Stimulated activated naive CD8-positive, alpha-beta T cell treated with anti-CD3 and anti-CD28 coated beads, Interleukin-15, amount 100 ng/mL, for 72 hours (primary cell): ENCODE measurements at regions not wholly inside any gene's neighbourhood (a gene's known extent, or its start where the extent isn't known, plus 50 kb on each side); places are given as distances from the start of the nearest gene placed in this dataset.

Experiments
- ATAC-seq: fragments of 150-1000 bp; cut with Tn5 transposase; 2 replicates; pipeline ENCODE4 v1.10.0; 2021; ENCODE audit warnings: mild to moderate bottlenecking, moderate library complexity
- DNase-seq, 2 donors: peaks; one replicate each; pipeline ENCODE4 v3.0.0; 2021 to 2022
- H3K27ac Mint-ChIP-seq, 2 donors: one replicate each; pipeline ENCODE4 v1.8.0; 2022; ENCODE audit warnings: mild to moderate bottlenecking in 2 of 2, mixed read lengths in 2 of 2, moderate library complexity in 2 of 2
- H3K27me3 Mint-ChIP-seq: one replicate; pipeline ENCODE4 v1.8.0; 2022; ENCODE audit warnings: mixed read lengths
- H3K4me1 Mint-ChIP-seq: one replicate; pipeline ENCODE4 v1.8.0; 2022; ENCODE audit warnings: mild to moderate bottlenecking, mixed read lengths
- H3K4me3 Mint-ChIP-seq, 2 donors: one replicate each; pipeline ENCODE4 v1.8.0; 2022; ENCODE audit warnings: mild to moderate bottlenecking in 2 of 2, mixed read lengths in 2 of 2, moderate library complexity in 1 of 2
- H3K9me3 Mint-ChIP-seq, 2 donors: one replicate each; pipeline ENCODE4 v1.8.0; 2022; ENCODE audit warnings: mixed read lengths in 2 of 2

DNA sequence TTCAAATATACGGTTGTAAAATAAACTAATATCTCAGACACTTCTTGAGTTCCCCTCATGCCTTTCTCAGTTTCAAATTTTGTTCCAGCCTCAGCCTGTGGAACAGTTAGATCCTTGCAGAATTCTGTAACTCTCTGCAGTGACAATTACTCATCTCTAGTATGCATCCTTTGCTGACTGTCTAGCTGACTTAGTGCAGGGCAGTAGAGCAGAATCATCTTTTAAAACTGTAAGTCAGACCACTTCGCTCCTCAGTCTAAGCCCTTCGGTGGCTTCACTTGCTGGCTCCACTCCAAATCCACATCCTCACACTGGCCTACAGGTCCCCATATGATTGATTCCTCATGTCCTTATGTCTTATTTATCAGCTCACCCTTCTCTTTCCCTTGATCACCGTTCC, 164.1 kb upstream of the ZSWIM2 start:
- Mint-ChIP-seq H3K4me3 (no peak overlapping the region), H3K27ac (no peak overlapping the region), H3K9me3 (no peaks in the 10 kb centered on the region), H3K27me3 (no peaks in the 10 kb centered on the region), H3K4me1 (no peaks in the 10 kb centered on the region)
- no peak for ATAC-seq
- no peak for DNase-seq

DNA sequence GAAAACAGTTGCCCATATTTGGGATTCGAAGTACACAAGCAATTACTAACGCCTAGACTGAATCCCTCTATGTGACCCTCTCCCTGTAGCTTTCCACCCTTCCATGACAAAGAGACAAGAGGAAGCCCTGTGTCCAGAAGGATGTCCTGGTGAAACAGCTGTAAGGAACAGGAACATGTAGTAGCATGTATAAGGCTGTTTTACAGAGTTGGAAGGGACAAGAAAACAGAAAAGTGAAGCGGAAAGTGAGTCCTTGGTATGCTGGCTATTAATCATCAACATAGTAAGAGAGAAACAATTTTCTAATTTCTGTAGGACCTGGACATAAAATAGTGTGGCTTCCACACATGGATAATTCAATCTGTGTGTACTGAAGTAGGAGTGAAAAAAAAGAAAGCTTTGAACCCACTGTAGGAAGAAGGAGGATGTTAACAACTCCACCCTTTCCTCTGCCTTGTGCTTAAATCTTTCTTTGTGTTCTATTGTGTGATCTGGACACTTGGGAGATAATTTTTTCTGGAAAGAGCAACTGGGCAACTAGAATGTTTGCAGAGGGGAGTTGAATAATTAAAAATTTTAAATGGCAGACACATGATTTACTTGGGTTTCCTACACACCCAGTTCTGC, 162.3 kb upstream of the ZSWIM2 start:
- ATAC-seq (no peak), DNase-seq (no peak)
- no peaks in the 10 kb centered on the region for H3K27me3 Mint-ChIP-seq
- no peaks in the 10 kb centered on the region for H3K9me3 Mint-ChIP-seq
- H3K4me1 Mint-ChIP-seq, result no peaks in the 10 kb centered on the region
- H3K27ac Mint-ChIP-seq, result no peak overlapping the region
- H3K4me3 Mint-ChIP-seq, result no peak overlapping the region

DNA sequence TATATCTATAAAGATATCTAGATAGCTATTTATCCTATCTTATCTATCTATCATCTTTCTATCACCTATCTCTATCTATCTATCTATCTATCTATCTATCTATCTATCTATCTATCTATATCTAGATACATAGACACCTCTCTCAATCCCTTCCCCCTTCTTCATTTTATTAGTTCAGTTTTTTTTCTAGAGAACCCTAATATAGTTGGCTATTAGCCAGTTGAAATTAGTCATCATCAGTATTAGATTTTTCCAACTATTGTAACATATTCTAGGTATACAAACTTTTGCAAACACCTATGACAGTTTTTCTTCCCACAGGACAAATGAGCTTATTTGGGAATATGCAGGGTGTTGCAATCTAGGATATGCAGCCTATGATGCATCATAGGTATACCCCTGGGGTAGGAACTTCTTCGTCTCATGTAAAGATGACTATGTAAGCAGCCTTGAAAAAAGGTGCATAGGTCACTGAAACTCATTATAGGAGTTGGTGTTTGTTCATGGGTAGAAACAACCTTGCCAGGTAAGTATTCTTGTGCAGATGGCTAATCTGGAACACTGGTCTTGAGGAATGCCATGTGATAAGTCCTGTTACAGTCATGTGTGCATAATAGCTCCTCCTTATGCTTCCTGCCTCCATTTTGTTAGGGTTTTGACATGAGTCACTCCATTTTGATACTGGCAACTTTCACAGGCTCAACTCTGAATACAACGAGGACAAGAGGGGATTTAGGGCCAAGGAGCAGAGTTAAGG, 160.7 kb upstream of the ZSWIM2 start:
- H3K9me3 Mint-ChIP-seq, result no peaks in the 10 kb centered on the region
- H3K27me3 Mint-ChIP-seq, result no peaks in the 10 kb centered on the region
- H3K4me3 Mint-ChIP-seq, result no peak overlapping the region
- DNase-seq (no peak), ATAC-seq (no peak)
- no peak overlapping the region for H3K27ac Mint-ChIP-seq
- H3K4me1 Mint-ChIP-seq, result no peaks in the 10 kb centered on the region

DNA sequence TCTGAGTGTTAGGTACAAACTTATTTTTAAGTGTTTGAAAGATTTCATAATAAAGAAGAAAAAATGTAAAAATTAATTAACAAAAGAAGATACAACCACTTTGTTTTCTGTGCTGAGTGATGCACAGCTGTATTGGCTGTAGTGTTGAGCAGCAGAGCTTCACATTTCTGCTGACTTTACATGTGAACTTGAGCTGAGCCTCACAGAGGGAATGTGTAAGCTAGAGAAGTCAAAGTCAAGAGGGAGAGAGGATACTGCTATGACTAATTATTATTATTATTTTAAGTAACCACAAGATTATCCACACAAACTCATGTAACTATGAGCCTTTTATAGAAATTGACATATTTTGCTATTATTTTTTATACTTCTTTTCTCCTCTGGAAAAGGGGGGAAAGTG, 159.1 kb upstream of the ZSWIM2 start:
- H3K27me3 Mint-ChIP-seq, result no peaks in the 10 kb centered on the region
- no peak overlapping the region for H3K4me3 Mint-ChIP-seq
- no peak for ATAC-seq
- no peaks in the 10 kb centered on the region for H3K4me1 Mint-ChIP-seq
- H3K9me3 Mint-ChIP-seq, result no peaks in the 10 kb centered on the region
- H3K27ac Mint-ChIP-seq, result no peak overlapping the region
- no peak for DNase-seq

DNA sequence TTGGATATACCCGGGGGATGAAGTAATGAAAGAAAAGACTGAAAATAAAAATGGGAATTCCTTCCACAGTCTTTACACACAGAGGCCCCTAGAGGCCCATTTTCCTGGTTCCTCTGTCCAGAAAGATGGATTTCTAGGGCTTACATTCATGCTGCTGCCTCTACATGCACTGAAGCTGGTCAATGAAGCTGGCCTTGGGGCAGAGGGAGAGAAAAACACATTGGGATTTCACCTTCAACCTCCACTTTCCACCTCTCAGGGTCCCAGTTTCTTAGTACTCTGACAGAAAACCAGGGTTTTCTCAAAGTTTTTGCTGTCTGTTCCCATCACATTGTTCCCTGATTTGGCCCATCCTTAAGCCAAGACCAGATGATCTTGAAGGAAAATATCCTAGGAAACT, 154.6 kb upstream of the ZSWIM2 start:
- Mint-ChIP-seq H3K27ac (no peak overlapping the region), H3K4me3 (no peak overlapping the region), H3K27me3 (no peaks in the 10 kb centered on the region), H3K4me1 (no peaks in the 10 kb centered on the region), H3K9me3 (no peaks in the 10 kb centered on the region)
- no peak for DNase-seq
- ATAC-seq, result no peak

DNA sequence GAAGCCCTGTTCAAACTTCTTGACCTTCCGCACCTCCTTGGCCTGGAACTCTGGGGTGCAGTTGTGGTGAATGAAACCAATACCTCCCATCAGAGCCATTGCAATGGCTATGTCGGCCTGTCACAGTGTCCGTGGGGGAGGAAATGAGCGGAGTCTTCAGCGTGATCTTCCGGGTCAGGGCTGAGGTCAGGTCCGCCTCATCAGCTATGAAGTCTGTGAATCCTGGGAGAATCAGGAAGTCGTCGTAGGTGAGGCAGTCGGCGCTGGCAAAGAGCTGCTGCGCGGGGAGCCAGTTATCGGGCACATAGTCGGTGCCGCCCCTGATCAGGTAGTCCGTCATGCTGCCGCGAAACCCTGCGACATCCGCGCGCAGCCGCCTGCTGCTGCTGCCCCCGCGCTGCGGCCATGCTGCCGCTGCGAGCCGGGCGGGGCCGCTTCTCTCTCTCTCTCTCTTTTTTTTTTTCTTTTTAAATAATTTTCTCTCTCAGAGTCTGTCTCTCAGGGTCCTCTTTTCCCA, 154.1 kb upstream of the ZSWIM2 start:
- ATAC-seq (no peak), DNase-seq (no peak)
- H3K4me1 Mint-ChIP-seq, result no peaks in the 10 kb centered on the region
- H3K4me3 Mint-ChIP-seq, result no peak overlapping the region
- H3K27me3 Mint-ChIP-seq, result no peaks in the 10 kb centered on the region
- H3K9me3 Mint-ChIP-seq, result no peaks in the 10 kb centered on the region
- no peak overlapping the region for H3K27ac Mint-ChIP-seq

DNA sequence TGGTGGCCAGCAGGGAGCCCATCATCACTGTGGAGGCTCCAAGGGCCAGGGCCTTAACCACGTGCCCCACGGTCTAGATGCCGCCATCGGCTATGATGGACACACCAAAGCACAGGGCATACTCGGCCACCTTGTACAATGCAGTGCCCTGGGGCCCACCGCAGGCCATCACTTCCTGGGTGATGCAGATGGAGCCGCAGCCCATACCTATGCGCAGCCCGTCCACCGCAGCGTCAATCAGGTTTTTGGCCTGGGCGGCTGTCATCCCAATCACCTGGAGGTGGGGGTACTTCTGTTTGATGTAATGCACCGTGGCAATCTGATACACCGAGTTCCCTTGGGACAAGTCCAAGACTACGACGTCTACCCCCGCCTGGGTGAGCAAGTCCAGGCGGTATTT, 153.3 kb upstream of the ZSWIM2 start:
- DNase-seq (no peak), ATAC-seq (peak; percentile 31)
- no peaks in the 10 kb centered on the region for H3K9me3 Mint-ChIP-seq
- no peak overlapping the region for H3K4me3 Mint-ChIP-seq
- H3K4me1 Mint-ChIP-seq, result no peaks in the 10 kb centered on the region
- no peak overlapping the region for H3K27ac Mint-ChIP-seq
- H3K27me3 Mint-ChIP-seq, result no peaks in the 10 kb centered on the region

DNA sequence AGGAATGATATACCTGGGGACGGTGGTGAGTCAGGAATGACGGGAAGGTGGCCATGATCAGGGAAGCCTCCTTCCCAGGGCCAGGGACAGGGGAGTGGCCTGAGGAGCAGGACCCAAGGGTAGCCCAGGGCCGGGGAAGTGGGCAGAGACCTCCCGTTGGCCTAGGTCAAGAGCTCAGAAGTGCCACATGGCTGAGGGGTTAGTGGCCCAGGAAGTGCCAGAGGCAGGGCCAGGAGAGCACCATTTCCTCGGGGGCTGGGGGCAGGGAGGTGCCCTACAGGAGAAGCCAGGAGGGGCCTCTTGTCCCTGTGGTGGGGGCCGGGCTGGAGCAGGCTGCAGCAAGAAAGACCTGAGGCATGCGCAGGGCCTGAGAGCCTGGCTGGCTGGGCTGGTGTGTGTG, 152.3 kb upstream of the ZSWIM2 start:
- H3K4me1 Mint-ChIP-seq, result no peaks in the 10 kb centered on the region
- peak; percentile 23 for ATAC-seq
- H3K9me3 Mint-ChIP-seq, result no peaks in the 10 kb centered on the region
- DNase-seq, result no peak
- no peaks in the 10 kb centered on the region for H3K27me3 Mint-ChIP-seq
- H3K27ac Mint-ChIP-seq, result no peak overlapping the region
- no peak overlapping the region for H3K4me3 Mint-ChIP-seq

DNA sequence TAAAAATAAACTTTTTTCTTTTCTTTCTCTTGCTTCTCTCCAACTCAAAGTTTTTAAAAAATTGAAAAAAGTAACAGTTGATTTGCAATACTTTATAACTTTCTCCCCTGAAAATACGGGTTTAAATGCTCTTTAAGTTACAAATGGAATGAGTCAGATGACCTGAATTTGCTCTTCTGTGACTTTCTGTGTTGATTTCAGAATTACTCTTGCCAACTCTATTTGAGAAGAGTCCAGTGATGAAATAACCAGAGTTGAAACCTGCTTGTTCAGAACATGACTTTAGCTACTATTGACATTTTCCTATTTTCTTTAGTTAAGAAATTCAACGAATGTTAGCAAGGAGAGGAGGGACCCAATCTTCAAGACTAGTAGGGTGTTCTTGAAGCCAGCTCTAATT, 146.1 kb upstream of the ZSWIM2 start:
- no peak for DNase-seq
- no peak for ATAC-seq
- H3K4me1 Mint-ChIP-seq, result no peaks in the 10 kb centered on the region

DNA sequence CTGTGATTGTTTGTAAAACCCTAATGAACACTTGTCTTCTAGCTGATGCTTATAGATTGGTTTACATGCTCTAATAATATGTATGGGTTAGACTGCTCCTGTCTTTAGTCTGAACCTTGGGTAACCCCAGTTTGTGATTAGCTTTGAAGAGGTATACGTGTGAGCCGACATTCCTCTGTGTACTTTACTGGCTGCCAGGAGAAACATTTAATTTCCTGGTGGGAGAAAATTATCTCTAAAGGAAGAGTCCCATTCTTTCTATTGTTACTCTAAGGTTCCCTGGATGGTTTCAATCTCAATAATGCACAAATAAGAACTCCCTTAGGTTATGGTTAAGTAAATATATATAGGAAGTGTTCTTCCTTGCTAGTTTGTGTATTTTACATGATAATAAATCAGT, 143.6 kb upstream of the ZSWIM2 start:
- Mint-ChIP-seq H3K4me3 (no peak overlapping the region), H3K27ac (no peak overlapping the region), H3K27me3 (peaks cover 8% of the 10 kb centered on the region), H3K4me1 (no peaks in the 10 kb centered on the region), H3K9me3 (peaks cover 17 to 19% of the 10 kb centered on the region in 2 donors)
- DNase-seq, result no peak
- ATAC-seq, result no peak

More for the DNA sequence above, 146.1 kb upstream of the ZSWIM2 start:
- Mint-ChIP-seq H3K27me3 (no peaks in the 10 kb centered on the region), H3K9me3 (peaks cover 7 to 9% of the 10 kb centered on the region in 2 donors), H3K4me3 (no peak overlapping the region), H3K27ac (no peak overlapping the region)

DNA sequence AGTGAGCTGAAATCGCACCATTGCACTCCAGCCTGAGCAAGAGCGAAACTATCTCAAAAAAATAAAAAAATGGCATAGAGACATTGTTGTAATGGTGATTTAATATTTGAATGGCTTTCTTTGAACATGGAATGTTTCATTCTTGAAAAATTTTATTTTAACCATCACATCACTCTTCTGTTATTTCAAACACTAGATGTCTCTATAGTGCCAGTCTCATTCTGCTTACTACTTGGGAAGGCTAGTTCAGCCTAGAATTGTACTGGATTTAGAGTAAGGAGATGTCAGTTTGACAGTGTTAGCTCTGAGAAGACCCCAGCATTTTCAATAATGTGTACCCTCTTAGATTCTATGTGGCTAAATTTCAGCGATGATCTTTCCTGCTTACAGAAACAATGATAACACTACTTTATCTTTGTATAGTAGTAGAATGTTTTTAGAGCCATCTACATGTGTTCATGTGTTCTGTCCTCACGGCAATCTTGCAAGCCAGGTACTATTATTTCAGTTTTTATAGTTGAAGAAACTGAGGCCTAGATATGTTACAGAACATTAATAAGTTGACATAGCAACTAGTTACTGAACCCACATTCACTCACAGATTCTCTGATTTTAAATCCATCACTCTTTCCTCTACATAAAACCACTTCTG, 142.9 kb upstream of the ZSWIM2 start:
- H3K27me3 Mint-ChIP-seq, result peaks cover 8% of the 10 kb centered on the region
- H3K4me3 Mint-ChIP-seq, result no peak overlapping the region
- no peak overlapping the region for H3K27ac Mint-ChIP-seq
- no peaks in the 10 kb centered on the region for H3K4me1 Mint-ChIP-seq
- H3K9me3 Mint-ChIP-seq, result peaks cover 17 to 19% of the 10 kb centered on the region in 2 donors
- no peak for ATAC-seq
- DNase-seq, result no peak

DNA sequence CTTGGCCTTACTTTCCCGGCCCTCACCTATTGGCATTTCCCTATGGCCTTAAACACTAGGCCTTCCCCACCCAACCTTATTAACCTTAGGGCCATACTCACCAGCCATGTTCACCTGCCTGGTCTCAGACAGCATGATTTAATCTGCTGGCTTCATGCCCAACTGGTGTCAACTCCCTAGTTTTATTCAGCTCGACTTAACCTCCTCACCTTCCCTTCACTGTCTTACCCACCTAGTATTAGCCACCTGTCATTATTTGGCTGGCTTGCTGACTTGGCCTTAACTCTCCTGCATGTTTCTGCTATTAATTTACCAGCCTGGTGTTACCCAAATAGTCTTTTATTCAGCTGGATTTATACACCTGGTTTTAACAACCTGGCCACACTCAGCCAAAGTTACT, 136.0 kb upstream of the ZSWIM2 start:
- no peak overlapping the region for H3K4me3 Mint-ChIP-seq
- DNase-seq (no peak), ATAC-seq (no peak)
- no peak overlapping the region for H3K27ac Mint-ChIP-seq
- peaks cover 24 to 38% of the 10 kb centered on the region in 2 donors for H3K9me3 Mint-ChIP-seq
- H3K27me3 Mint-ChIP-seq, result peaks cover 8% of the 10 kb centered on the region
- no peaks in the 10 kb centered on the region for H3K4me1 Mint-ChIP-seq

DNA sequence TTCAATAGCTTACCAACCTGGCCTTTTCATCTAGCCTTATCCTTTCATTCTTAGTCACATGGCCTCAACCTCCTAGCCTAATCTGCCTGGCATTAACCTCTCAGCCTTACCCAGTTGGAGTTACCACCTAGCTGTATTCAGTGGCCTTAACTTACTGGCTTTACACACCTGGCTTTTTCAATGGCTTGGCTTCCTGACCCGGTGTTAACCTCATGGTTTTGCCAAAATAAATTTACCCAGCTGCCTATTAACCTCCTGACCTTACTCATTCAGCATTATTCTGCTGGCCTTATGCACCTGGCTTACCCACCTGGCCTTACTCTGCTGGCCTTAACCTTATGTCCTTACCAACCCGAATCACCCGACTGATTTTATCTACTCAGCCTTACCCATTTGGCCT, 135.5 kb upstream of the ZSWIM2 start:
- Mint-ChIP-seq H3K4me3 (no peak overlapping the region), H3K9me3 (peaks cover 22 to 34% of the 10 kb centered on the region in 2 donors), H3K4me1 (no peaks in the 10 kb centered on the region), H3K27ac (no peak overlapping the region), H3K27me3 (peaks cover 6% of the 10 kb centered on the region)
- DNase-seq (no peak), ATAC-seq (no peak)

DNA sequence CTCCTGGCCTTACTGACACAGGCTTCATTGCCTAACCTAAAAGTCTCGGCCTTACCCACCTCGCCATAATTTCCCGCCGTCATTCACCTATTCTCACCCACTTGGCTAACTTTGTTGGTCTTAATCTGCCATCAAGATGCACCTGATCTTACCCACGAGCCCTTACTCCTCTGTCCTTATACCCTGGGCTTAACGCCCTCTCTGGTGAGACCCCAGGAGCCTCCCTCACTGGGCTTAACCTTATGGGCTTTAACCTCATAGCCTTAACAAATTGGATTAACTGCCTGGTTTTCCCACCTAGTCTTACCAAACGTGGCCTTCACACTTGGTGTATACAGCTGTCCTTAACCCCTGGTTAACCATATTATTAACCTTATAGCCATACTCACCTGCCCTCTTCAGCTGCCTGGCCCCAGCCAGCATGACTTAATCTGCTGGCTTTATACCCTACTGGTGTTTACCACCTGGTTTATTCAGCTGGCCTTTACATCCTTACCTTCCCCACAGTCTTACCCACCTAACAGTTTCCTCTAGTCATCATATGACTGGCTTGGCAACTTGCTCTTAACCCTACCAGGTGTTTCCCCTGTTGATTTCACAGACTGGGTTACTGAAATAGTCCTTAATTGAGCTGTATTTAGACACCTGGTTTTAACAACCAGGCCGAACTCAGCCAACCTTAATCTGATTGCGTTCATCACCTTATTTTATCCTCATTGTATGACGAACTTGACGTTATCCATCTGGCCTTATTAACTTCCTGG, 132.0 kb upstream of the ZSWIM2 start:
- H3K9me3 Mint-ChIP-seq, result peaks cover 11 to 21% of the 10 kb centered on the region in 2 donors
- no peak for ATAC-seq
- H3K4me1 Mint-ChIP-seq, result no peaks in the 10 kb centered on the region
- H3K27ac Mint-ChIP-seq, result no peak overlapping the region
- DNase-seq, result no peak
- no peaks in the 10 kb centered on the region for H3K27me3 Mint-ChIP-seq
- H3K4me3 Mint-ChIP-seq, result no peak overlapping the region

DNA sequence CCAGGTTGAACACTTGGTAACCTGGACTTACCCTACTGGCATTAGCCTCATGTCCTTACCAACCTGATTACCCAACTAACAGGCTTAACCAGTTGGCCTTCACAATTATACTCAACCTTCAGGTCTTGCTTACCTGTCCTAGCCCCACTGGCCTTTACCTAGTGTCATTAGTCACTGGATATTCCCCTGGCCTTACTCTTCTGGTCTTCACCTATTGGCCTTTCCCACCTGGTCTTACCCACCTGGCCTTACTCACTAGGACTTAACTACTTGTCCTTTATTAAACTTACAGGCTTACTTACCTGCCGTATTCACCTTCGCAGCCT, 131.1 kb upstream of the ZSWIM2 start:
- Mint-ChIP-seq H3K27me3 (no peaks in the 10 kb centered on the region), H3K27ac (no peak overlapping the region), H3K4me3 (no peak overlapping the region), H3K4me1 (no peaks in the 10 kb centered on the region), H3K9me3 (peaks cover 11 to 12% of the 10 kb centered on the region in 2 donors)
- ATAC-seq (peak; percentile 8), DNase-seq (no peak)
